B cell (primary cell): ENCODE measurements at regions not wholly inside any gene's neighbourhood (a gene's known extent, or its start where the extent isn't known, plus 50 kb on each side); places are given as distances from the start of the nearest gene placed in this dataset.

ENCODE experiments used
- ATAC-seq: fragments of 200-7000 bp; cut with Tn5 transposase; one replicate; pipeline ENCODE4 v1.10.0; 2021; ENCODE audit warnings: low read depth, mild to moderate bottlenecking, moderate number of reproducible peaks, moderate library complexity
- CTCF ChIA-PET: fragments of 350-600 bp; sonication (Branson Sonifier 250); formaldehyde crosslinking; loops from one replicate; lab custom pipeline; 2021; ENCODE audit warnings: antibody characterized with exemption, inconsistent platforms; lab: Charles Lee
- POLR2A ChIA-PET: fragments of 350-600 bp; sonication (Branson Sonifier 250); formaldehyde crosslinking; loops from one replicate; lab custom pipeline; 2021; ENCODE audit warnings: antibody characterized with exemption; lab: Charles Lee
- DNase-seq: peaks from one replicate; pipeline ENCODE4 v3.0.0; 2013
- H2AFZ ChIP-seq: 2 replicates; pipeline ENCODE4 v1.6.1; 2012; ENCODE audit warnings: mild to moderate bottlenecking, low read depth, low read length; ENCODE audit not compliant: insufficient read depth, poor library complexity, severe bottlenecking
- H3K27ac ChIP-seq, 2 donors: 1 replicate in 1 of 2; 2 replicates in 1 of 2; pipeline ENCODE4 v1.5.1; 2012 to 2013; ENCODE audit warnings: low read length in 2 of 2, mild to moderate bottlenecking in 2 of 2, moderate library complexity in 1 of 2
- H3K27me3 ChIP-seq, 4 experiments: fragments of 200-600 bp in 1 of 4; sonication (generic) in 1 of 4; replicated peaks in 1 of 4; 1 replicate in 2 of 4; 2 replicates in 2 of 4; pipeline versions ENCODE4 v1.6.1 to v1.7.0; 2013 to 2016; ENCODE audit warnings: low read length in 3 of 4, mild to moderate bottlenecking in 2 of 4, mixed read lengths in 1 of 4, moderate library complexity in 1 of 4; ENCODE audit not compliant: insufficient read depth in 4 of 4, control insufficient read depth in 3 of 4; ENCODE audit errors: control extremely low read depth in 1 of 4
- H3K36me3 ChIP-seq, 2 experiments: replicated peaks in 1 of 2; 1 replicate in 1 of 2; 2 replicates in 1 of 2; pipeline versions ENCODE4 v1.6.1 to v1.7.1; 2013; ENCODE audit warnings: low read length in 1 of 2; ENCODE audit not compliant: insufficient read depth in 2 of 2, control insufficient read depth in 1 of 2; ENCODE audit errors: control extremely low read depth in 1 of 2, extremely low read depth in 1 of 2
- H3K4me1 ChIP-seq, 2 donors: fragments of 200-600 bp in 1 of 2; sonication (generic) in 1 of 2; 1 replicate in 1 of 2; 2 replicates in 1 of 2; pipeline versions ENCODE4 v1.5.1 to v1.6.1; 2013 to 2017; ENCODE audit warnings: low read length in 2 of 2; ENCODE audit not compliant: control insufficient read depth in 2 of 2, insufficient read depth in 2 of 2
- H3K4me2 ChIP-seq: replicated peaks from 2 replicates; pipeline ENCODE3; 2012; ENCODE audit warnings: mild to moderate bottlenecking, low read depth, low read length; ENCODE audit not compliant: poor library complexity, severe bottlenecking
- H3K4me3 ChIP-seq, 5 experiments: fragments of 200-600 bp in 1 of 5; sonication (generic) in 1 of 5; 1 replicate in 3 of 5; 2 replicates in 2 of 5; pipeline versions ENCODE4 v1.5.1 to v1.7.0; 2011 to 2016; ENCODE audit warnings: low read length in 4 of 5, mild to moderate bottlenecking in 4 of 5, low read depth in 2 of 5, control low read depth in 1 of 5, moderate library complexity in 1 of 5; ENCODE audit not compliant: insufficient read depth in 1 of 5; ENCODE audit errors: control extremely low read depth in 1 of 5, extremely low read depth in 1 of 5
- H3K79me2 ChIP-seq: fragments of 200-600 bp; sonication (generic); one replicate; pipeline ENCODE4 v1.6.0; 2016; ENCODE audit warnings: low read length; ENCODE audit not compliant: control insufficient read depth, insufficient read depth
- H3K9ac ChIP-seq: fragments of 200-600 bp; sonication (generic); 2 replicates; pipeline ENCODE4 v1.6.1; 2017; ENCODE audit warnings: mild to moderate bottlenecking, low read length, moderate library complexity
- H3K9me3 ChIP-seq, 3 donors: one replicate each; pipeline versions ENCODE4 v1.6.1 to v1.7.1; 2013; ENCODE audit warnings: low read length in 2 of 3; ENCODE audit not compliant: control insufficient read depth in 2 of 3, insufficient read depth in 1 of 3; ENCODE audit errors: control extremely low read depth in 1 of 3
- H4K20me1 ChIP-seq: 2 replicates; pipeline ENCODE4 v1.6.0; 2012; ENCODE audit warnings: mild to moderate bottlenecking, low read length; ENCODE audit not compliant: insufficient read depth, control insufficient read depth, poor library complexity, severe bottlenecking
- H3K27ac Mint-ChIP-seq: one replicate; pipeline ENCODE4 v1.8.0; 2021; ENCODE audit warnings: mixed read lengths
- H3K27me3 Mint-ChIP-seq: one replicate; pipeline ENCODE4 v1.8.0; 2021; ENCODE audit warnings: mixed read lengths
- H3K4me1 Mint-ChIP-seq: one replicate; pipeline ENCODE4 v1.8.0; 2021; ENCODE audit warnings: mixed read lengths
- H3K4me3 Mint-ChIP-seq: one replicate; pipeline ENCODE4 v1.8.0; 2021; ENCODE audit warnings: mixed read lengths
- H3K9me3 Mint-ChIP-seq: one replicate; pipeline ENCODE4 v1.8.0; 2022; ENCODE audit warnings: mixed read lengths; ENCODE audit not compliant: insufficient read depth
- EZH2 ChIP-seq: IDR thresholded peaks from 2 replicates; pipeline ENCODE4 v1.6.1; 2012; ENCODE audit warnings: borderline replicate concordance, low read depth, mild to moderate bottlenecking, moderate library complexity, low read length; ENCODE audit not compliant: insufficient read depth, poor library complexity, severe bottlenecking
- whole genome bisulfite sequencing: methylation state at CpG from one replicate; pipeline ENCODE4 v1.1.5; 2013; ENCODE audit warnings: missing lambda C conversion rate; ENCODE audit not compliant: insufficient coverage; 5-methylcytosine and 5-hydroxymethylcytosine counted together
- intact Hi-C: fragments of 100-400 bp; cut with micrococcal nuclease; formaldehyde crosslinking; loops from one replicate; pipeline ENCODE4 v1.10.0; 2022
- TF ChIP-seq, protein P1 (sequence below): fragments of 200-600 bp; IDR thresholded peaks from one replicate; pipeline ENCODE4 v1.8.0; 2022; ENCODE audit warnings: antibody characterized with exemption, mild to moderate bottlenecking

DNA sequence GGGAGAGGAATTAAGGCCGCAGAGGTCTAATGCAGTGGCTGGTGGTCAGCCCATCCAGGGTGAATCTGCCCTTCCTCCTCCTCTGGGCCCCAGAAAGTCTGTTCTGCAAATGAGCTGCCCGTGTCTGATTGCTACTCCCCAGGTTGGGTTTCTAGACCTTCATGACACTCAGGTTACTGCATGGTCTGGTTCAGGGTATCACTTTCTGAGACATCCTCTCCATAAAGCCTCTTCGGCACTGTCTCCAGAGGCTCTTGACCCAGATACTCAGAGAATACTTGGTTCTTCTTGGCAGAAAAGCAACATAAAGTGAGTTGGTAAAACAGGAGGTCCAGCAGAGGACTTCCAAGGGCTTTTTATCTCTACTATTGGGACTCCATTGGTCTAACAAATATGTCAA, 62.5 kb upstream of the GDNF start:
- Histone ChIP-seq H3K4me2 (no peak overlapping the region), H3K27ac (no peak overlapping the region), H3K27me3 (peaks cover 0 to 5% (median under 1%) of the 10 kb centered on the region in 4 experiments), H3K4me1 (no peaks in the 10 kb centered on the region), H3K4me3 (no peak overlapping the region), H3K9me3 (no peaks in the 10 kb centered on the region), H3K79me2 (no peaks in the 10 kb centered on the region), H3K9ac (no peak overlapping the region), H4K20me1 (no peaks in the 10 kb centered on the region), H2AFZ (no peak overlapping the region), H3K36me3 (no peaks in the 10 kb centered on the region)
- ChIA-PET POLR2A (no interaction called here), CTCF (no interaction called here)
- WGBS, result 88% methylated on average over 1 of the region's 3 CpGs
- intact Hi-C loops, result no loop called here
- Mint-ChIP-seq H3K4me1 (no peaks in the 10 kb centered on the region), H3K9me3 (peaks cover 4% of the 10 kb centered on the region), H3K27ac (no peak overlapping the region), H3K27me3 (peaks cover 18% of the 10 kb centered on the region), H3K4me3 (no peak overlapping the region)
- DNase-seq, result no peak
- TF ChIP-seq EZH2, result no peak
- TF ChIP-seq, protein P1, sequence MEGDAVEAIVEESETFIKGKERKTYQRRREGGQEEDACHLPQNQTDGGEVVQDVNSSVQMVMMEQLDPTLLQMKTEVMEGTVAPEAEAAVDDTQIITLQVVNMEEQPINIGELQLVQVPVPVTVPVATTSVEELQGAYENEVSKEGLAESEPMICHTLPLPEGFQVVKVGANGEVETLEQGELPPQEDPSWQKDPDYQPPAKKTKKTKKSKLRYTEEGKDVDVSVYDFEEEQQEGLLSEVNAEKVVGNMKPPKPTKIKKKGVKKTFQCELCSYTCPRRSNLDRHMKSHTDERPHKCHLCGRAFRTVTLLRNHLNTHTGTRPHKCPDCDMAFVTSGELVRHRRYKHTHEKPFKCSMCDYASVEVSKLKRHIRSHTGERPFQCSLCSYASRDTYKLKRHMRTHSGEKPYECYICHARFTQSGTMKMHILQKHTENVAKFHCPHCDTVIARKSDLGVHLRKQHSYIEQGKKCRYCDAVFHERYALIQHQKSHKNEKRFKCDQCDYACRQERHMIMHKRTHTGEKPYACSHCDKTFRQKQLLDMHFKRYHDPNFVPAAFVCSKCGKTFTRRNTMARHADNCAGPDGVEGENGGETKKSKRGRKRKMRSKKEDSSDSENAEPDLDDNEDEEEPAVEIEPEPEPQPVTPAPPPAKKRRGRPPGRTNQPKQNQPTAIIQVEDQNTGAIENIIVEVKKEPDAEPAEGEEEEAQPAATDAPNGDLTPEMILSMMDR, result no peak
- no peak for ATAC-seq

- 25% methylated on average over 1 of the region's 1 CpG for WGBS
- no peaks in the 10 kb centered on the region for H3K4me1 Mint-ChIP-seq
- TF ChIP-seq, protein P1, result no peak
- TF ChIP-seq EZH2, result no peak
- H3K4me3 Mint-ChIP-seq, result no peak overlapping the region
- intact Hi-C loops, result no loop called here
- H3K27ac ChIP-seq, result no peak overlapping the region
- H3K27me3 ChIP-seq, result peaks cover 0 to 5% (median 0%) of the 10 kb centered on the region in 4 experiments
- peaks cover 11% of the 10 kb centered on the region for H3K27me3 Mint-ChIP-seq
- POLR2A ChIA-PET, result no interaction called here
- no peaks in the 10 kb centered on the region for H4K20me1 ChIP-seq
- no peak overlapping the region for H3K4me3 ChIP-seq
- CTCF ChIA-PET, result no interaction called here
- no peak for DNase-seq
- H3K79me2 ChIP-seq, result no peaks in the 10 kb centered on the region
- no peak overlapping the region for H3K9ac ChIP-seq
- peaks cover 4% of the 10 kb centered on the region for H3K9me3 Mint-ChIP-seq
- no peaks in the 10 kb centered on the region for H3K36me3 ChIP-seq
- ATAC-seq, result no peak
- no peak overlapping the region for H2AFZ ChIP-seq
- H3K9me3 ChIP-seq, result no peaks in the 10 kb centered on the region
- H3K27ac Mint-ChIP-seq, result no peak overlapping the region
- no peaks in the 10 kb centered on the region for H3K4me1 ChIP-seq
- no peak overlapping the region for H3K4me2 ChIP-seq
Measured at GRCh38 chr5:37900692-37901091, 60.9 kb upstream of the GDNF start.
